ENCODE measurements at regions not wholly inside any gene's neighbourhood (a gene's known extent, or its start where the extent isn't known, plus 50 kb on each side); places are given as distances from the start of the nearest gene placed in this dataset.
A peak's percentile ranks its signal among the peaks of the same experiment; 100 is the strongest.

GRCh38 chr9:80596579-80596978 lies 1024.8 kb downstream of the TLE4 start:
- Histone ChIP-seq H3K27me3 (ENCODE audit: insufficient read depth, low read length, poor library complexity, severe bottlenecking) (no peaks in the 10 kb centered on the region), H3K9me3 (ENCODE audit: insufficient read depth, low read depth, low read length) (no peaks in the 10 kb centered on the region), H3F3A (ENCODE audit: low read depth) (no peaks in the 10 kb centered on the region), H3K4me2 (ENCODE audit: low read depth, low read length, poor library complexity, severe bottlenecking) (no peak overlapping the region), H3K79me2 (ENCODE audit: insufficient read depth, low read length) (no peaks in the 10 kb centered on the region), H3K36me3 (ENCODE audit: insufficient read depth, low read length) (no peaks in the 10 kb centered on the region), H4K20me1 (ENCODE audit: insufficient read depth, low read length, poor library complexity, severe bottlenecking) (no peaks in the 10 kb centered on the region), H3K4me3 (ENCODE audit: low read length, poor library complexity, severe bottlenecking) (no peak overlapping the region), H2AFZ (ENCODE audit: low read length) (no peak overlapping the region), H3K9me2 (replicated peaks; ENCODE audit: low read depth, low read length) (no peaks in the 10 kb centered on the region), H3K9ac (ENCODE audit: low read depth, low read length, poor library complexity, severe bottlenecking) (no peak overlapping the region), H3K4me1 (ENCODE audit: insufficient read depth, low read length, poor library complexity, severe bottlenecking) (no peaks in the 10 kb centered on the region)
- no peak for TF ChIP-seq CTCF (conservative IDR thresholded peaks at IDR 0.05; ENCODE audit: low read length)
- TF ChIP-seq EZH2phosphoT487 (IDR thresholded peaks at IDR 0.05; ENCODE audit: borderline replicate concordance): no peak

GRCh38 chr9:80595192-80595591 lies 1023.4 kb downstream of the TLE4 start:
- H3K4me2 ChIP-seq (ENCODE audit: low read depth, low read length, poor library complexity, severe bottlenecking): no peak overlapping the region
- no peak overlapping the region for H3K9ac ChIP-seq (ENCODE audit: low read depth, low read length, poor library complexity, severe bottlenecking)
- H3K9me2 ChIP-seq (replicated peaks; ENCODE audit: low read depth, low read length): no peaks in the 10 kb centered on the region
- no peaks in the 10 kb centered on the region for H3K27me3 ChIP-seq (ENCODE audit: insufficient read depth, low read length, poor library complexity, severe bottlenecking)
- H3K4me3 ChIP-seq (ENCODE audit: low read length, poor library complexity, severe bottlenecking): no peak overlapping the region
- TF ChIP-seq CTCF (conservative IDR thresholded peaks at IDR 0.05; ENCODE audit: low read length) (peak; percentile 24; the same call in 1 of the 2 replicates), EZH2phosphoT487 (IDR thresholded peaks at IDR 0.05; ENCODE audit: borderline replicate concordance) (no peak)
- H4K20me1 ChIP-seq (ENCODE audit: insufficient read depth, low read length, poor library complexity, severe bottlenecking): no peaks in the 10 kb centered on the region
- no peaks in the 10 kb centered on the region for H3K79me2 ChIP-seq (ENCODE audit: insufficient read depth, low read length)
- no peaks in the 10 kb centered on the region for H3F3A ChIP-seq (ENCODE audit: low read depth)
- H3K9me3 ChIP-seq (ENCODE audit: insufficient read depth, low read depth, low read length): no peaks in the 10 kb centered on the region
- H2AFZ ChIP-seq (ENCODE audit: low read length): no peak overlapping the region
- no peaks in the 10 kb centered on the region for H3K4me1 ChIP-seq (ENCODE audit: insufficient read depth, low read length, poor library complexity, severe bottlenecking)
- no peaks in the 10 kb centered on the region for H3K36me3 ChIP-seq (ENCODE audit: insufficient read depth, low read length)

GRCh38 chr9:80592413-80592812 lies 1020.6 kb downstream of the TLE4 start:
- H3K79me2 ChIP-seq (ENCODE audit: insufficient read depth, low read length): no peaks in the 10 kb centered on the region
- H3F3A ChIP-seq (ENCODE audit: low read depth): no peaks in the 10 kb centered on the region
- H3K9me3 ChIP-seq (ENCODE audit: insufficient read depth, low read depth, low read length): no peaks in the 10 kb centered on the region
- H3K36me3 ChIP-seq (ENCODE audit: insufficient read depth, low read length): no peaks in the 10 kb centered on the region
- TF ChIP-seq EZH2phosphoT487 (IDR thresholded peaks at IDR 0.05; ENCODE audit: borderline replicate concordance): no peak
- no peak for TF ChIP-seq CTCF (conservative IDR thresholded peaks at IDR 0.05; ENCODE audit: low read length)
- H3K4me1 ChIP-seq (ENCODE audit: insufficient read depth, low read length, poor library complexity, severe bottlenecking): no peaks in the 10 kb centered on the region
- H3K9me2 ChIP-seq (replicated peaks; ENCODE audit: low read depth, low read length): no peaks in the 10 kb centered on the region
- no peaks in the 10 kb centered on the region for H4K20me1 ChIP-seq (ENCODE audit: insufficient read depth, low read length, poor library complexity, severe bottlenecking)
- H3K4me3 ChIP-seq (ENCODE audit: low read length, poor library complexity, severe bottlenecking): no peak overlapping the region
- H3K4me2 ChIP-seq (ENCODE audit: low read depth, low read length, poor library complexity, severe bottlenecking): no peak overlapping the region
- no peak overlapping the region for H2AFZ ChIP-seq (ENCODE audit: low read length)
- no peak overlapping the region for H3K9ac ChIP-seq (ENCODE audit: low read depth, low read length, poor library complexity, severe bottlenecking)
- no peaks in the 10 kb centered on the region for H3K27me3 ChIP-seq (ENCODE audit: insufficient read depth, low read length, poor library complexity, severe bottlenecking)

All from Loucy (cell line).